Putamen (tissue), 1 donor: ENCODE measurements at regions not wholly inside any gene's neighbourhood (a gene's known extent, or its start where the extent isn't known, plus 50 kb on each side); places are given as distances from the start of the nearest gene placed in this dataset.
"Not testable (repeated sequence)": the region's sequence is repeated elsewhere in the genome, so short reads cannot be mapped to it uniquely, and the experiment has no call there.

Experiments
- DNase-seq: peaks from one replicate; pipeline ENCODE4 v3.0.0-alpha.2; 2016; ENCODE audit warnings: low spot score

DNA sequence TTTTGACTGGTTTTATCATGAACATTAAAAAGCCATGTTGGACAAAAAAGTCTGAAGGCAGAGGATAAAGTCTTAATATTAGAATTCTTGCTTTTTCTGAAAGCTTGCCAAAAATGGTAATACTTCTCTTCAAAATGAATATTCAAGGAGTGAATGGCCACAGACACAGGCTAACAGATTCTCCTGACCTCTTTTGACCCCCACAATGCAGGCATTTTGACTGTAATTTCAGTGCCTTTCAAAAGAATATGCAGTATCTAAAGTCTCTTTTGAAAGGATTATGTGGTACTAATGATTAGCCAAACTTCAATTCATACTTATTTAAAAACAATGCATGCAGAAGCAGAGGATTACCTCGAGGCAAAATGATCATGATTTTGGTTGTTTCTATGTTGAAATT is 557.8 kb upstream of the GCFC2 start:
- DNase-seq, result no peak

DNA sequence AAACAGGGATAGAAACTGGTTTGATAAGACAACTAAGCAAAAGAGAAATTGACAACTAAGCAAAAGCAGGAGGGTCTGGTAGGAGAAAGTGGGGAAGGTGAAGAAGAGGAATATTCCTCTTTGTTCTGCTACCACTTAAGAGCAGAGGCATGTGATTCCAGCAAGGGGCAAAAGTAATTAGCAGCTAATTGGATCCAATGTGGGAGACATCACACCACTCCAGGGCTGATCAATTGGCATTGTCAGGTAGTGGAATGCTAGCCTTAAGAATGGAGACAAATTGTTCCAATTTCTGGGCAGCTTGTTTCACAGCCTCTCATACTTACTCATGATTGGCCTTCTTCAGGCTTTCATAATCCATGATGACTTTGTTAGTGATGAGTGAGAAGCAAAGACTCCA is 547.1 kb upstream of the GCFC2 start:
- no peak for DNase-seq

DNA sequence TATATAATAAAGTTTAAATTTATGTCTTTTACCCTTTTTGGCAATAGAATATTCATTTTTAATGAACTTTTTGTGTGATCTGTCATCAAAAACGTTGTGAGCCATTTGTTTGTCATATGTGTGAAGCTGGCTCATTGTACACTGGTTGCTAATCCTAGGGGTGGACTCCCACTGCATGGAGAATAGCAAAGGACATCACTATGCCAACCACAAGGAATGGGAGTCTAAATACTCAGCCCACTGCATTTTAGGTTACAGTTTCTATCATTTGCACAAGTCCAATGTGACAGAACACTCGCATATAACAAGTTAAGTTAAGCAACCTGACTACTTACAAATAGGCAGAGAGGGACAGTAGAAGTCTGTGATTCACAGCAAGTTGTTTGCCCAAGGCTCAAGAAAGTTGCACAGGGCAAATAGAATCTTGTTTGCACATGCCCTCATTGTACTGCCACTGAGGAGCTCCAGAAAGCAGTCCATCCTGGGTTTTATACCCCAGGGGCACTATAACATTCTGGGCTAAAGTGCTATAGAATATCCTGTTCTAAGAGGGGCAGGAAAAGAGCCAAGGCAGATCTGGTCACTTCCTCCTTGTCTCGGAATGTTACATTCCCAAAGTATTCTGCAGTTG is 545.9 kb upstream of the GCFC2 start:
- DNase-seq, result no peak

DNA sequence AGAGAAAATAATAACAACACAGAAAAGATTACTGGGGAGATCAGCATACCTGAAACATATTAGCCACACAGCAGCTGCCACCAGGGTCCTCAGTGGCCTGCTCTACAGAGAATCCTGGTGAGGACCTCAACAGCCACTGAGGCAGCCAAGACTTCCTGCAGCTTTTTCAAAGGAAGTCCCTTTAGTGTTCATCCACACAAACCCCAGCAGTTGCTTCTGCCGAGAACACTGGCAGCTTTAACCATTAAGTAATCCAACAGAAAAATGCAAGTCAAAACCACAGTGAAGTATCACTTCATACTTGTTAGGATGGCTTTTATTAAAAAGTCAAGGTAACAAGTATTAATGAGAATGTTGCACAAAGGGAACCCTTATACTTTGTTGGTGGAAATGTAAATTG is 542.0 kb upstream of the GCFC2 start:
- DNase-seq, result no peak

DNA sequence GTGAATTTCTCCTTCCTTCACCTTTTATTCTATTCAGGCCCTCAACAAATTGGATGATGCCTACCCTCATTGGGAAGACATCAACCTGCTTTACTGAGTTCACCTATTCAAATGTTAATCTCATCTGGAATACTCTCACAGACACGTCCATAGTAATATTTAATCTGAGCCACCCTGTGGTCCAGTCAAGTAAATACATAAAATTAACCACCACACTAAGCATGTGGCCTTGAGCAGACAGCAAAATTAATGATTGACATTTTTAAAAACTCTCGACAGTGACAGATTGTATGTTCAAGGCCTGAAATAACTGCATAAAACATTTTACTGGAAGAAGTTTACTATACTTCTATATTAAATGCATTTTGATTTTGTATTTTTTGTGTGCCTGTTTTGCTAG is 540.6 kb upstream of the GCFC2 start:
- no peak for DNase-seq

DNA sequence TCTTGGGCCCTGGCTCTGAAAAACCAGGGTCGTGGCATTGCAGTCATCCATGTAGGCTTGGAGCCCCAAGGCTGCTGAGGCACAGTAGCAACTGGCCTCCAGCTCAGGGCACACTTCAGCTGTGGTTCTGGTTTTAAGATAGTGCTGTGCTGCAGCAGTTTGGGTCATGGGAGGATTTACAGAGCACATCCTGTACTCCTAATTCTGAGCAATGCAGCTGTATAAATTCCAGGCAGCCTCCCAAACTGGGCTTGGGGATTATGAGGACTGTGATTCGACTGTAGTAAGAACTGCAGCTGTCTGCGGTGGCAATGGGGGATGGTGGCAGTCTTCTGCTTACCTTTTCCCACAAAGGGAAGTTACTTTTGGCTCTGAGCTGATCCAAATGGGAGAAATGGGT is 536.3 kb upstream of the GCFC2 start:
- DNase-seq, result no peak

DNA sequence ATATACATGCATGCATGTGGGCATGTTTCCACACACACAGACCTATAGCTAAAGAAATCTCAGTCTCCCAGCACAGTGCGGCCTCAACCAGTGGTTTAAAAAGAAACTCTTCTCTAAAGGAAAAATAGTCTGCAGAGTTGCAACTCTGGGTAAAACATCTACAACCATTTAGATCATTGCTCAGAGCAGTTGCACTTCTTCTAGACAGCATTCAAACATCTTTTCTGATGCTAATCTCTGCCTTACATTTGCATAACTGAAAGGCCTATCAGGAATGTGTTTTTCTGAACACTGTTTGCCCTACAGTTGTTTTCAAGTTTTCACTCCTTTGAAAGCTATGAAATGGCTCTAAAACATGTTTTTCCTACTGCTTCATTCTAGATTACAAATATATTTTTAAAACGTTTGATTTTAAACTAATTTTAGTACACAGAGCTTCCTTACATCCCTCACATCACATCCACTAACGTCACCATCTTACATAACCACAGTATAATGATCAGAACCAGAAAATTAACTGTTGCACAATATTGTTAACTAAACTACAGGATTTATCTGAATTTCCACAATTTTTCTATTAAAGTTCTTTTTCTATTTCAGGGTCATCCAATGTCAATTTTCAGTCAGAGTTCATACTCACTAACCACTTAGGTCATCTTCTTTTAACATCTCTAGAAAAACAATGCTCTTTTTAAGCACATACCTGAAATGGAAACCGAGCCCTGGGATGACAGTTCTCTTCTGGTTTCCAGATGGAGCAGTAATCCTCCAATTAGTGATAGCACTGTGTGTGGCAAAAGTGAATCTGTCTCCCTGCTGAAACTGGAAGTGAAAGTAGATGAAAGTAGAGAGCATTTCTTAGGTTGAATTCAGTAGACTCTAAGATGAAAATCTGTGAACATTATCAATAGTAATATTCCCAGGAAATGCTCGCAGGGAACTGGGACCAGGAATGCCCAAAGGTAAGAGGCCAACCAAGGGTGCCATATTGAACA is 501.6 kb upstream of the GCFC2 start:
- DNase-seq, result no peak

DNA sequence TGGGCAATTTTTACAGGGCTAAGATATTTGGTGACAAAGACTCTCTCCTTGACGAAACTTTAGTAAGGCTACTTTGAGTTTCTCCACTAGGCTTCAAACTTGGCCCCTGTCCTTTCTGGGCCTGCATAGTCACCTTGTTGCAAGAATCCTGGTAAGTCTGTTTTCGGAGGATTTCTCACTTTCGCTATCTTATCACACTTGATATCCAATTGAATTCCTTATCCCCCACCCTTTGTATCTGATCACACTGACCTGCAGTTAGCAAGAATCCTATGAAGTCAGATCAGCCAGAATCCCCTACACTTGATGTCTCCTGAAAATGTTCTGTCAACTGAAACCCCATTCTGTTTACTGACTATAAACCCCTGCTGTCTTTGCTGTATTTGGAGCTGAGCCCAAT is 499.8 kb upstream of the GCFC2 start:
- DNase-seq, result no peak

DNA sequence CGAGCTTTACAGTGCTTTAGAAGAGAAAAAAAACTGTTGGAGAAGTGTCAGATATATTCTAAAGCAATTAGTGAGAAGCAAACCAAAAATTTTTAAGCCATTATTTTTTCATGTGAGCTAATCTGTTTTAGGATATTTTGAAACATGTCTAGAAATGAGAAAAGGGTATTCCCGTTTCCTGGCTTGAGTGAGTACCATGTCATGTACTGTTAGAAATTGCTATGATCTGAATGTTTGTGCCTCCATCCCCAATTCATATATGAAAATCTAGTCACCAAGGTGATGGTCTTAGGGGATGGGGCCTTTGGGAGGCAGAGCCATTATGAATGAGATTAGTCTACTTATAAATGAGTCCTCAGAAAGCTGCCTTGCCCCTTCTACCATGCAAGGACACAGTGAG is 493.3 kb upstream of the GCFC2 start:
- no peak for DNase-seq

DNA sequence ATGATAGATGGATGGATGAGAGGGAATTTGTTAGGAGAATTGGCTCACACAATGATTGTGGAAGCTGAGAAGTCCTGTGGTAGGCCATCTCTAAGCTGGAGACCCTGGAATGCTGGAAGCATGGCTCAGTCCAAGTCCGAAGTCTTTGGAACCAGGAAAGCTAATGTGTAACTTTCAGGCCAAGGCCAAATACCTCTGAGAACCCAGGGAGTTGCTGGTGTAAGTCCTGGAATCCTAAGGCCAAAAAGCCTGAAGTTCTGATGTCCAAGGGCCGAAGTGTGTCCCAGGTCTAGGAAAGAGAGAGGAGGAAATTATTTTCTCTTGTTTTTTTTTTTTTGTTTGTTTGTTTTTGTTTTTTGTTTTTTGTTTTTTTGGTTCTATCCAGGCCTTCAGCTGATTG is 492.2 kb upstream of the GCFC2 start:
- DNase-seq, result no peak

DNA sequence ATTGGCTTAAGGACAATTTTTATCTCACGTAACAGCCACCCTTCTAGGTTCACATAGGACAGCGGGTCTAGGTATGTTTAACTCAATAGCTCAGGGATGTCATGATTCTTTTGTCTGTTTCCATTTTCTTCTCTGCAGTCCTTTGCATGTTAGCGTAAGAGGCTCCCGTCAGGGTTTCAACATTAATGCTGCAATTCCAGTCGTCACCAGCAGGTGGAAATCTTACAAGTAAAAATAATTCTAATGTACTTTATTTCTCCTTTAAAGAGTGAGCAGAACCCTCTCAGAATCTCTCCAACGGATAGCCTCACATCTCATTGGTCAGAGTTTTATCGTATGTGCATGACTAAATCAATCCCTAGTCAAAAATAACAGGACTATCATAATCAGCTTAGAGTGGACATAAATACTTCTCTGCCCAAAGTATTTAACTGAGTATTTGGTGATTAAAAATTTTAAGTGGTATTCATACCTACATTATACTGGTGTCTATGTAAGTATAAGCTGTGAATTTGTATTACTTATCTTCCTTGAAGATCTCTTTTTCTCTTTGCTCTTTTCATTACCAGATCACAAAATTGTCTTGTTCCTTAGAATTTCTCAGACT is 487.2 kb upstream of the GCFC2 start:
- peak; percentile 33 for DNase-seq

DNA sequence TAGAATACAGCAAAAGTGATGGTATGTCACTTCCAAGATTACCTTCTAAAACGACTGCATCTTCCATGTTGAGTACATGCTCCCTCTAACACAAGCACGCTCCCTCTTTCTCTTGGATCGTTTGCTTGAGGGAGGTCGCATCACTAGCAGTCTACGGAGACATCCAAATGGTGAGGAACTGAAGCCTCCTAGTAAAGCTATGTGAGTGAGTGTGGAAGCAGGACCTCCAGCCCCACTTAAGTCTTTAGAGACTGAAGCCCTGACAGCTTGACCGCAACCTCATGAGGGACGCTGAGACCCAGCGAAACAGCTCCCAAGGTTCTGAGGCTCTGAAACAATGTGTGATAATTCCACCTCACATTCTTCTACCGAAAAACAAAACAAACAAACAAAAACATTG is 486.7 kb upstream of the GCFC2 start:
- no peak for DNase-seq

DNA sequence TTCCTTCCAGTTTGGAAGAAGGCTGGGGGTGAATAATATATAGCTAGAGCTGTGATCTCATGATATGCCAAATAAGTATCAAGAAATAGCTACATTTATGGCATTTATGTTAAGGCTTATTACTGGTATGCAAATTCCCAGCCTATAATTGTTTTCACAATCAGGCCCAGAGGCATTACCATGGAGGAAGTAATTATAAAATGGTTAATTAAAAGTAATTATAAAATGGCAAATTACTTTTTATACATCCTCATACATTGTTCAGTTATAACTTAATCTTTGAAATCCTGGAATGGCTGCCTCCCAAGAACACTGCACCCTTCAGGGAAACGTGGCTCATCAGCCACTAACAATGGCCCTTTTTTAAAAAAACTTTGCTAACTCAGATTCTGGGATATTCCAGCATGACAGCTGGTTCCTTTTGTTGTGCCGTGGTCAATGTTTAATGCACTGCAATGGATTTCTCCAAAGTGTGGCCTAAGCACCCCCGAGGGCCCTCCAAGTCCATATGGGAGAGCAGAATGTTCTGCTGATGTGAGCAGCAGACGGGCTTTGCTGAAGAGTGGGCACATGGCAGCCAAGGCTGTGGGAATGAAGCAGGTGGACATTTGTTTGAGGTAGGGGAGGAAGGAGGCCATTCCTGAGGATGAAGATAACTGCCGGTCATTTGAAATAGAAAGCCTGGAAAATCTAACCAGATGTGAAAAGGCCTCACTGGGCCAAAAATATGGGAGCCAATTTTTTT is 483.5 kb upstream of the GCFC2 start:
- DNase-seq, result no peak

DNA sequence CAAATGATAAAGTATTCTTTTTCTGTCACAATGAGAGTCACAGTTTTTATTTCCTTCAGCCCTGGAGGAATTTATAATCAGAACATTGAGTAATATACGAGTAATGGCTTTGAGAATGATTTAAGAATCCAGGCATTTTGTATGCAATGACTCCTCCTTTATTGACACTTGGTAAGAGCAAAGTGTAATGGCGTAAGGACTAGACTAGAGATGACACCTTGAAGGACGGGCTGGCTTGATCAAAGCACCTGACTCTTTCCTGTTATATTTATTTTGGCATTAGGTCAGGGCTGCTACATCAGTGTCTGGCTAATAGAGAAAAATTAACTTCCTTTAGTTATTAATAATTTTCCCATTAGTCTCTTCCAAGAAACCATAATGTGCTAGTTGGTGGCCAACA is 482.4 kb upstream of the GCFC2 start:
- DNase-seq, result no peak

DNA sequence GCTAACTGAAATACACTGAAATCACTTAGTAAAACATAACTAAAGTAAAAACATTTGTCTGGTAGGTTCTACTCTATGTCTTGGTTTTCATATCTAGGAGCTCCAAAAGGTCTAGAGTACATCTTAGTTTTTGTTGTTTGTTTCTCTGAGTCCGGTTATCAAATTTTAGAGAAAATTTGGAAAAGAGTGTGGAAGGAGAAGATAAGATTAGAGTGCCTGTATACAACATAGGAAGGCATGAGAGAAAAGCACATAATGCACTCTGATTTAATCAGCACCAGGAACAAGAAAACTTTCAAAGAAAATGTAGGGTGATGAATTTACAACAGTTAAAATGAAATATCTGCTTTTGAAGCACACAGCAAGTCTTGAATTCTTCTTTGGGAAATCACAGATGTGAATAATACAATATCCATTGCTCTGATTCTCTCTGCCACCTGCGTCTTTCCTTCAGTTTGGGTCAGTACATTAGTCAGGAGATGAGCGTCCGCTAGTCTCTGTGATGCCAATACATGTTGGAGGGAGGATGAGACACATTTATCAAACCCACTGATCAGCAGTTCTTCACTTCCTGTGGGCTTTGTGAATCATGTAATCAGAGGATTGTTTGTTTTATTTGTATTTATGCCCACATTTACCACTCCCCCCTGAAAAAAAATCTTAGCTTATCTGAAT is 477.8 kb upstream of the GCFC2 start:
- DNase-seq, result no peak

DNA sequence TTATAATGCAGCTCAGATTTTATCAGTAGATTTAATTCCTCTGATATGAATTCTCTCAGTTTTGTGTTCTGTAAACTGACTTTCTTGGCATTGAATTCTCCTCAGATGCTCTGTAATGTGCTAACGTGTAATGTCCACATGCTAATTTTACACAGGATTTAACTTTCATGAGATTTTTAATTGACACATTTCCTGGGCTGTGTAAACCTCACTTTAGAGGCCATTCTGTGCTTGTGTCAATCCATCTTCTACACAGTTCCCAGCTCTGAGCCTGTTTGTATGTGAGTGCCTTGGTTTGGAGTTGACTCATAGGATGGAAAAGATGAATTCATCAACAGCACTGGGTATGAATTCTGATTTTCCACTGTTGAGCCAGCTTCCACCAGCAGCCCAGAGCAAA is 476.7 kb upstream of the GCFC2 start:
- DNase-seq, result no peak

DNA sequence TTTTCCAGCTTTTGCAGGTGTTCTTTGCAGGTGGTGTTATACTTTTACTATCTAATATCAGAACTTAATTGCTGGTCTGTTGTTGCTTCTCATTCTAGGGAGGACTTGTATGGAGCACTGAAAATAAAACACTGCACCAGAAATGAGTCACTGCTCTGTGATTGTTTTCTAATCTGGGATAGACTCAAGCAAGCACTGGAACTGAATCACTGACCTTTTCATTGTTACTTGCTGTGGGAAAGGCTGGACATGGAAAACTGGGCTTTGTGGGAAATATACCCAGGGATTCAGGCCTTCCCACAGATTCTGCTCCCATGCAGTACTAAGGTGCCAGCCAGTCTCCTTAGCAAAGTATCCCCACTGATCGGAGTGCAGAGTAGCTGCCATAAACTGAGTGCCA is 470.0 kb upstream of the GCFC2 start:
- DNase-seq, result no peak

DNA sequence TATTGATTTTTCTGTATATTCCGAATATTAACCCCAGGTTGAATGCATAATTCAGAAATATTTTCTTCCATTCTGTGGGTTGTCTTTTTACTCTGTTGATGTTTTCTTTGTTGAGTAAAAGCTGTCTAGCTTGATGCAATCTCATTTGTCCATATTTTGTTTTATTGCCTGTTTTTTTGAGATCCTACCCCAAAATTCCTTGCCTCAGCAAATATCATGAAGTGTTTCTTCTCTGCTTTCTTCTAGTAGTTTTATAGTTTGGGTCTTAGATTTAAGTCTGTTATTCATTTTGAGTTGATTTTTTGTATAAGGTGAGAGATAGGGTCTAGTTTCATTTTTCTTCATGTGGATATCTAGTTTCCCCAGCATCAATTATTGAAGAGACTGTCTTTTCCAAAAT is 467.9 kb upstream of the GCFC2 start:
- no peak for DNase-seq

DNA sequence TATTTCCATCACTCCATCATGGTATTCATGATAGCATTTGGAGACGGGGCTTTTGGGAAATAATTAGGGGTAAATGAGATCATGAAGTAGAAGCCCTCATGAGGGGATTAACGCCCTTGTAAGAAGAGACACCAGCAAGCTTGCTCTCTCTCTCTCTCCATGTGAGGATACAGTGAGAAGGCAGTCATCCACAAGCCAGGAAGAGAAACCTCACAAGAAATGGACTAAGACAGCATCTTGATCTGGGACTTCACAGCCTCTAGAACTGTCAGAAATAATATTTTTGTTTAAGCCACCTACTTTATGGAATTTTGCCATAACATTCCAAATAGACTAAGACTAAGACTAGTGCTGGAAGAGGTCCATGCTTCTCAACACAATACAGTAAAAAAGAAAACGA is 464.6 kb upstream of the GCFC2 start:
- no peak for DNase-seq

DNA sequence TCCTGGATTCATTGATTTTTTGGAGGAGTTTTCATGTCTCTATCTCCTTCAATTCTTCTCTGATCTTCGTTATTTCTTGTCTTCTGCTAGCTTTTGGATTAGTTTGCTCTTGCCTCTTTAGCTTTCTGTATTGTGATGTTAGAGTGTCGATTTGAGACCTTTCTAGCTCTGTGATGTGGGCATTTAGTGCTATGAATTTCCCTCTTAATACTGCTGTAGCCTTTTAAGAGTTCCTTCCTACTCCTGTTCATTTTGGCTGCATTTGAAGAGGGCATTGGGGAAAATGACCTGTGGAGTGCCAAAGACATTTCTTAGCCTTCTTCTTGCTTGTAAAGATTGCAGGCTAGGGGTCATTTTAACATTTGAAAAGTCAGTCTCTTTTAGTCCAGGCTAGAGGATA is 463.8 kb upstream of the GCFC2 start:
- DNase-seq, result no peak

DNA sequence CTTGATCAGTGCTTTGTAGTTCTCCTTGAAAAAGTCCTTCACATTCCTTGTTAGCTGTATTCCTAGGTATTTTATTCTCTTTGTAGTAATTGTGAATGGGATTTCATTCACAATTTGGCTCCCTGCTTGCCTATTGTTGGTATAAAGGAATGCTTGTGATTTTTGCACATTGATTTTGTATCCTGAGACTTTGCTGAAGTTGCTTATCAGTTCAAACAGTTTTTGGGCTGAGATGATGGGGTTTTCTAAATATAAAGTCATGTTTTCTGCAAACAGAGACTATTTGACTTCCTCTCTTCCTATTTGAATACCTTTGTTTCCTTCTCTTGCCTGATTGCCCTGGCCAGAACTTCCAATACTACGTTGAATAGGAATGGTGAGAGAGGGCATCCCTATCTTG is 462.5 kb upstream of the GCFC2 start:
- not testable (repeated sequence) for DNase-seq

DNA sequence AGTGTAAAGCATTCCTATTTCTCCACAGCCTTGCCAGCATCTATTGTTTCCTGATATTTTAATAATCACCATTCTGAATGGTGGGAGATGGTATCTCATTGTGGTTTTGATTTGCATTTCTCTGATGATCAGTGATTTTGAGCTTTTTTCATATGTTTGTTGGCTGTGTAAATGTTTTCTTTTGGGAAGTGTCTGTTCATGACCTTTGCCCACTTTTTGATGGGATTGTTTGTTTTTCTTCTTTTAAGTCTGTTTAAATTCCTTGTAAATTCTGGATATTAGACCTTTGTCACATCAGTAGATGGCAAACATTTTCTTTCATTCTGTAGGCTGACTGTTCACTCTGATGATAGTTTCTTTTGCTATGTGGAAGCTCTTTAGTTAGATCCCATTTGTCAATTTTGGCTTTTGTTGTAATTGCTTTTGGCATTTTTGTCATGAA is 461.5 kb upstream of the GCFC2 start:
- DNase-seq, result not testable (repeated sequence)
